MM.1S (cell line): ENCODE measurements at regions not wholly inside any gene's neighbourhood (a gene's known extent, or its start where the extent isn't known, plus 50 kb on each side); places are given as distances from the start of the nearest gene placed in this dataset.

Source experiments
- DNase-seq: peaks from one replicate; pipeline ENCODE4 v3.0.0-alpha.2; 2015
- H2AFZ ChIP-seq: fragments of 300-600 bp; sonication (generic); 2 replicates; pipeline ENCODE4 v1.6.0; 2016; ENCODE audit warnings: antibody characterized with exemption, low read length
- H3F3A ChIP-seq: fragments of 300-600 bp; sonication (generic); 2 replicates; pipeline ENCODE4 v1.6.1; 2016; ENCODE audit warnings: mild to moderate bottlenecking, antibody characterized with exemption, low read length, moderate library complexity, mixed read lengths; ENCODE audit not compliant: insufficient read depth
- H3K27ac ChIP-seq: fragments of 300-600 bp; sonication (generic); 2 replicates; pipeline ENCODE4 v1.5.1; 2016; ENCODE audit warnings: mild to moderate bottlenecking, low read length
- H3K27me3 ChIP-seq: fragments of 300-600 bp; sonication (generic); replicated peaks from 2 replicates; pipeline ENCODE4 v1.6.0; 2016; ENCODE audit warnings: low read length; ENCODE audit not compliant: insufficient read depth
- H3K36me3 ChIP-seq: fragments of 300-600 bp; sonication (generic); replicated peaks from 2 replicates; pipeline ENCODE4 v1.6.1; 2016; ENCODE audit warnings: mild to moderate bottlenecking, low read length, mixed read lengths; ENCODE audit not compliant: insufficient read depth
- H3K4me1 ChIP-seq: fragments of 300-600 bp; sonication (generic); 2 replicates; pipeline ENCODE4 v1.6.1; 2016; ENCODE audit warnings: low read length, mixed read lengths
- H3K4me2 ChIP-seq: fragments of 300-600 bp; sonication (generic); 2 replicates; pipeline ENCODE4 v1.6.0; 2016; ENCODE audit warnings: low read depth, low read length
- H3K4me3 ChIP-seq: fragments of 300-600 bp; sonication (generic); 2 replicates; pipeline ENCODE4 v1.5.1; 2016; ENCODE audit warnings: low read length, mixed read lengths
- H3K79me2 ChIP-seq: fragments of 300-600 bp; sonication (generic); 2 replicates; pipeline ENCODE4 v1.6.1; 2016; ENCODE audit warnings: mixed run types, low read length, mixed read lengths
- H3K9ac ChIP-seq: fragments of 300-600 bp; sonication (generic); 2 replicates; pipeline ENCODE4 v1.6.1; 2016; ENCODE audit warnings: low read length, mixed read lengths
- H3K9me2 ChIP-seq: fragments of 300-600 bp; sonication (generic); replicated peaks from 2 replicates; pipeline ENCODE4 v1.6.1; 2016; ENCODE audit warnings: mild to moderate bottlenecking, low read length, mixed read lengths; ENCODE audit not compliant: insufficient read depth
- H3K9me3 ChIP-seq: fragments of 300-600 bp; sonication (generic); replicated peaks from 2 replicates; pipeline ENCODE4 v1.6.1; 2016; ENCODE audit warnings: mild to moderate bottlenecking, low read length, mixed read lengths; ENCODE audit not compliant: insufficient read depth
- H4K20me1 ChIP-seq: fragments of 300-600 bp; sonication (generic); 2 replicates; pipeline ENCODE4 v1.6.1; 2016; ENCODE audit warnings: mild to moderate bottlenecking, low read length, moderate library complexity, mixed read lengths; ENCODE audit not compliant: insufficient read depth
- CTCF ChIP-seq: fragments of 300-600 bp; sonication (generic); IDR thresholded peaks from 2 replicates; pipeline ENCODE4 v1.5.1; 2016; ENCODE audit warnings: antibody characterized with exemption, low read length, mixed read lengths
- EZH2 ChIP-seq: fragments of 300-600 bp; sonication (generic); optimal IDR thresholded peaks from 2 replicates; pipeline ENCODE3; 2017; ENCODE audit warnings: low read depth, mild to moderate bottlenecking, antibody characterized with exemption, low read length, mixed read lengths
- EZH2phosphoT487 ChIP-seq: fragments of 300-600 bp; sonication (generic); IDR thresholded peaks from 2 replicates; pipeline ENCODE4 v1.6.1; 2018; ENCODE audit warnings: antibody characterized with exemption, low read length

GRCh38 chr7:142614116-142614515 is 135.2 kb upstream of the PRSS1 start:
- TF ChIP-seq CTCF (no peak), EZH2 (no peak), EZH2phosphoT487 (no peak)
- Histone ChIP-seq H3K9ac (no peak overlapping the region), H3K27me3 (no peaks in the 10 kb centered on the region), H3K4me1 (no peaks in the 10 kb centered on the region), H4K20me1 (no peaks in the 10 kb centered on the region), H3F3A (no peaks in the 10 kb centered on the region), H3K9me2 (no peaks in the 10 kb centered on the region), H3K4me2 (no peak overlapping the region), H3K36me3 (no peaks in the 10 kb centered on the region), H3K4me3 (no peak overlapping the region), H3K27ac (no peak overlapping the region), H2AFZ (no peak overlapping the region), H3K9me3 (no peaks in the 10 kb centered on the region), H3K79me2 (no peaks in the 10 kb centered on the region)
- no peak for DNase-seq

GRCh38 chr7:142612237-142612881 is 136.9 kb upstream of the PRSS1 start:
- no peaks in the 10 kb centered on the region for H3F3A ChIP-seq
- DNase-seq, result no peak
- no peak overlapping the region for H3K4me3 ChIP-seq
- no peaks in the 10 kb centered on the region for H3K9me2 ChIP-seq
- no peak for TF ChIP-seq EZH2phosphoT487
- no peak for TF ChIP-seq EZH2
- no peak for TF ChIP-seq CTCF
- no peak overlapping the region for H2AFZ ChIP-seq
- no peak overlapping the region for H3K9ac ChIP-seq
- no peaks in the 10 kb centered on the region for H3K9me3 ChIP-seq
- H3K36me3 ChIP-seq, result no peaks in the 10 kb centered on the region
- H3K4me1 ChIP-seq, result peaks cover 9% of the 10 kb centered on the region; the same call in 1 of the 2 replicates
- H3K27ac ChIP-seq, result no peak overlapping the region
- H3K27me3 ChIP-seq, result no peaks in the 10 kb centered on the region
- H4K20me1 ChIP-seq, result no peaks in the 10 kb centered on the region
- H3K4me2 ChIP-seq, result no peak overlapping the region
- no peaks in the 10 kb centered on the region for H3K79me2 ChIP-seq

- Histone ChIP-seq H3K9me3 (no peaks in the 10 kb centered on the region), H3K4me2 (no peak overlapping the region), H3K79me2 (no peaks in the 10 kb centered on the region), H3K4me1 (peaks cover 9% of the 10 kb centered on the region; the same call in 1 of the 2 replicates), H3K9ac (no peak overlapping the region), H4K20me1 (no peaks in the 10 kb centered on the region), H3K9me2 (no peaks in the 10 kb centered on the region), H3K27me3 (no peaks in the 10 kb centered on the region), H3K27ac (no peak overlapping the region), H3K36me3 (no peaks in the 10 kb centered on the region), H3F3A (no peaks in the 10 kb centered on the region), H2AFZ (no peak overlapping the region), H3K4me3 (no peak overlapping the region)
- no peak for DNase-seq
- no peak for TF ChIP-seq EZH2
Measured at GRCh38 chr7:142611566-142612236, 137.6 kb upstream of the PRSS1 start.
